ENCODE measurements at regions not wholly inside any gene's neighbourhood (a gene's known extent, or its start where the extent isn't known, plus 50 kb on each side); places are given as distances from the start of the nearest gene placed in this dataset.

DNA sequence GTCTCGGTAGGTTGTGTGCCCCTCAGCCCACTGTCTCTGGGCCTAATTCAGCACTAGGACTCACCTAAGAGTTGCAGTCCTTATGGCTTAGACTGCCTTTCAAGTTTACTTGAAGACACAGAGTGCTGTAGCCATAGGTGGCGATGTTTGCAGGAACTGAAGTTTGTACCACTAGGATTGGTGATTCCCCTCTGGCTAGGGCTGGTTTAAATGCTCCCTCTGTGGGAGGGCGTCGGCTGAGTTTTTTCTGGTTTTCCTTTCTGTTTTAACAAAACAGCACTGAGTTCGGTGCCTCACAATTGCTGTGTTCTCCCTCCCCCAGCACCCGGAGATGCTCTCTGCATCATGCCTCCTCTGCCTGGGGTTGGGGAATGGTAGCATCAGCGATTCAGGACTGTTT, 480.9 kb downstream of the PCDH11X start:
- dilution Hi-C loops (cut with MboI; ENCODE audit: extremely low pct_ligation_motif_present, low sequenced_read_pairs) = no loop called here
- Histone ChIP-seq H3K36me3 (ENCODE audit: control insufficient read depth in 2 of 2, extremely low read depth in 1 of 2, insufficient read depth in 2 of 2, low read length in 2 of 2) (no peaks in the 10 kb centered on the region), H4K20me1 (replicated peaks; ENCODE audit: control insufficient read depth, extremely low read depth, insufficient read depth, low read length) (no peaks in the 10 kb centered on the region), H3K4me2 (ENCODE audit: insufficient read depth, low read length) (no peak overlapping the region), H2AFZ (ENCODE audit: low read depth, low read length) (no peak overlapping the region), H3K27me3 (ENCODE audit: control insufficient read depth in 2 of 2, insufficient read depth in 2 of 2, low read length in 2 of 2) (no peaks in the 10 kb centered on the region), H3K9me3 (replicated peaks; ENCODE audit: control insufficient read depth, insufficient read depth, low read length) (no peaks in the 10 kb centered on the region), H3K79me2 (ENCODE audit: control insufficient read depth, insufficient read depth, low read length) (no peaks in the 10 kb centered on the region), H3K4me3 (replicated peaks in 1 of 3; ENCODE audit: insufficient read depth in 1 of 3, low read depth in 1 of 3, low read length in 3 of 3) (no peak overlapping the region), H3K9me1 (replicated peaks; ENCODE audit: control insufficient read depth, extremely low read depth, insufficient read depth, low read length) (no peaks in the 10 kb centered on the region), H3K4me1 (ENCODE audit: control insufficient read depth, extremely low read depth, insufficient read depth, low read length) (no peaks in the 10 kb centered on the region), H3K27ac (ENCODE audit: insufficient read depth, low read depth, low read length) (no peak overlapping the region), H3K9ac (replicated peaks; ENCODE audit: extremely low read depth, insufficient read depth, low read length) (no peak overlapping the region)
- no TSS peak for BruUV-seq (replicated peaks)
- POLR2A ChIA-PET = no interaction called here
- DNase-seq (ENCODE audit: low read depth, low spot score) = no peak
- CTCF ChIA-PET = no interaction called here
- no peak for FAIRE-seq
- intact Hi-C loops (cut with micrococcal nuclease) = no loop called here
- TF ChIP-seq FOS (IDR thresholded peaks at IDR 0.05; ENCODE audit: borderline replicate concordance, insufficient read depth, low read length) = no peak
- TF ChIP-seq EZH2 (IDR thresholded peaks at IDR 0.05; ENCODE audit: borderline replicate concordance, low read depth, low read length, severe bottlenecking) = no peak
- no peak for TF ChIP-seq POLR2AphosphoS5 (IDR thresholded peaks at IDR 0.05; ENCODE audit: insufficient read depth, low read depth, low read length)
- TF ChIP-seq, protein P1, sequence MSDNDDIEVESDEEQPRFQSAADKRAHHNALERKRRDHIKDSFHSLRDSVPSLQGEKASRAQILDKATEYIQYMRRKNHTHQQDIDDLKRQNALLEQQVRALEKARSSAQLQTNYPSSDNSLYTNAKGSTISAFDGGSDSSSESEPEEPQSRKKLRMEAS (IDR thresholded peaks at IDR 0.05; ENCODE audit: insufficient read depth, insufficient read length) = no peak
- TF ChIP-seq POLR2A (IDR thresholded peaks at IDR 0.05; ENCODE audit: low read depth, low read length) = no peak
- TF ChIP-seq GATA2 (IDR thresholded peaks at IDR 0.05; ENCODE audit: insufficient read depth, insufficient read length, low read depth, low read length) = no peak
- no peak for TF ChIP-seq MYC (IDR thresholded peaks at IDR 0.05; ENCODE audit: low read depth, low read length)
- TF ChIP-seq CTCF (IDR thresholded peaks at IDR 0.05; ENCODE audit: extremely low read depth in 1 of 2, insufficient read depth in 1 of 2, low read depth in 1 of 2, low read length in 2 of 2) = no peak
- no peak for TF ChIP-seq JUN (IDR thresholded peaks at IDR 0.05; ENCODE audit: borderline replicate concordance, insufficient read depth, insufficient read length, low read depth)

All from endothelial cell of umbilical vein (primary cell).